Muscle of leg (tissue), 3 donors: ENCODE measurements at regions not wholly inside any gene's neighbourhood (a gene's known extent, or its start where the extent isn't known, plus 50 kb on each side); places are given as distances from the start of the nearest gene placed in this dataset.

Experiments
- DNase-seq: peaks from one replicate; pipeline ENCODE4 v3.0.0; 2013
- H3K27ac ChIP-seq: one replicate; pipeline ENCODE4 v1.5.1; 2013; ENCODE audit warnings: mild to moderate bottlenecking, low read length, control low read depth
- H3K27me3 ChIP-seq: one replicate; pipeline ENCODE4 v1.6.1; 2013; ENCODE audit warnings: low read length; ENCODE audit not compliant: control insufficient read depth, insufficient read depth
- H3K36me3 ChIP-seq: one replicate; pipeline ENCODE4 v1.6.1; 2013; ENCODE audit warnings: low read length; ENCODE audit not compliant: control insufficient read depth, insufficient read depth
- H3K4me1 ChIP-seq: one replicate; pipeline ENCODE4 v1.6.1; 2013; ENCODE audit warnings: low read length; ENCODE audit not compliant: control insufficient read depth, insufficient read depth
- H3K4me3 ChIP-seq: one replicate; pipeline ENCODE4 v1.5.1; 2013; ENCODE audit warnings: low read length, control low read depth
- H3K9me3 ChIP-seq: replicated peaks from 2 replicates; pipeline ENCODE4 v1.6.1; 2013; ENCODE audit warnings: low read depth, low read length; ENCODE audit not compliant: control insufficient read depth
- WGBS: methylation state at CpG from one replicate; pipeline ENCODE4 v1.1.5; 2013; ENCODE audit warnings: missing lambda C conversion rate; ENCODE audit not compliant: insufficient coverage; 5-methylcytosine and 5-hydroxymethylcytosine counted together

- DNase-seq: no peak
- H3K36me3 ChIP-seq: no peaks in the 10 kb centered on the region
- no peak overlapping the region for H3K4me3 ChIP-seq
- no peaks in the 10 kb centered on the region for H3K9me3 ChIP-seq
- H3K27ac ChIP-seq: no peak overlapping the region
- no peaks in the 10 kb centered on the region for H3K4me1 ChIP-seq
- no peaks in the 10 kb centered on the region for H3K27me3 ChIP-seq
These were observed 241.6 kb downstream of the ZPLD1 start for GRCh38 chr3:102676424-102676823.

- no peaks in the 10 kb centered on the region for H3K4me1 ChIP-seq
- no peaks in the 10 kb centered on the region for H3K9me3 ChIP-seq
- no peak for DNase-seq
- H3K27me3 ChIP-seq: no peaks in the 10 kb centered on the region
- H3K27ac ChIP-seq: no peak overlapping the region
- H3K36me3 ChIP-seq: no peaks in the 10 kb centered on the region
- H3K4me3 ChIP-seq: no peak overlapping the region
These were observed 247.9 kb downstream of the ZPLD1 start for GRCh38 chr3:102682741-102683140.

GRCh38 chr3:102686792-102687191 lies 252.0 kb downstream of the ZPLD1 start:
- no peak for DNase-seq
- no CpG with 5 or more reads among the region's 2 CpGs for WGBS
- Histone ChIP-seq H3K36me3 (no peaks in the 10 kb centered on the region), H3K9me3 (no peaks in the 10 kb centered on the region), H3K27me3 (no peaks in the 10 kb centered on the region), H3K27ac (no peak overlapping the region), H3K4me1 (no peaks in the 10 kb centered on the region), H3K4me3 (no peak overlapping the region)

GRCh38 chr3:102687851-102688555 lies 253.2 kb downstream of the ZPLD1 start:
- no peak for DNase-seq
- no peaks in the 10 kb centered on the region for H3K9me3 ChIP-seq
- H3K4me1 ChIP-seq: no peaks in the 10 kb centered on the region
- H3K36me3 ChIP-seq: no peaks in the 10 kb centered on the region
- no peaks in the 10 kb centered on the region for H3K27me3 ChIP-seq
- H3K4me3 ChIP-seq: no peak overlapping the region
- 60% methylated on average over 1 of the region's 4 CpGs for WGBS
- no peak overlapping the region for H3K27ac ChIP-seq

- Histone ChIP-seq H3K36me3 (no peaks in the 10 kb centered on the region), H3K27ac (no peak overlapping the region), H3K4me1 (no peaks in the 10 kb centered on the region), H3K9me3 (no peaks in the 10 kb centered on the region), H3K27me3 (no peaks in the 10 kb centered on the region), H3K4me3 (no peak overlapping the region)
- WGBS: no CpG with 5 or more reads among the region's 1 CpG
- DNase-seq: no peak
These were observed 253.7 kb downstream of the ZPLD1 start for GRCh38 chr3:102688556-102688930.

GRCh38 chr3:102691507-102691906 lies 256.7 kb downstream of the ZPLD1 start:
- H3K4me3 ChIP-seq: no peak overlapping the region
- no CpG with 5 or more reads among the region's 2 CpGs for WGBS
- H3K9me3 ChIP-seq: no peaks in the 10 kb centered on the region
- DNase-seq: no peak
- no peaks in the 10 kb centered on the region for H3K36me3 ChIP-seq
- no peaks in the 10 kb centered on the region for H3K27me3 ChIP-seq
- no peaks in the 10 kb centered on the region for H3K4me1 ChIP-seq
- H3K27ac ChIP-seq: no peak overlapping the region

- DNase-seq: no peak
- Histone ChIP-seq H3K4me1 (no peaks in the 10 kb centered on the region), H3K4me3 (no peak overlapping the region), H3K27me3 (no peaks in the 10 kb centered on the region), H3K36me3 (no peaks in the 10 kb centered on the region), H3K9me3 (no peaks in the 10 kb centered on the region), H3K27ac (no peak overlapping the region)
- WGBS: 44% methylated on average over 2 of the region's 5 CpGs
These were observed 264.4 kb downstream of the ZPLD1 start for GRCh38 chr3:102699104-102699818.

GRCh38 chr3:102699819-102700140 lies 265.0 kb downstream of the ZPLD1 start:
- DNase-seq: no peak

GRCh38 chr3:102712896-102713295 lies 278.1 kb downstream of the ZPLD1 start:
- no peaks in the 10 kb centered on the region for H3K36me3 ChIP-seq
- H3K27ac ChIP-seq: no peak overlapping the region
- H3K27me3 ChIP-seq: no peaks in the 10 kb centered on the region
- 85% methylated on average over 5 of the region's 5 CpGs for WGBS
- no peaks in the 10 kb centered on the region for H3K4me1 ChIP-seq
- H3K9me3 ChIP-seq: no peaks in the 10 kb centered on the region
- DNase-seq: no peak
- no peak overlapping the region for H3K4me3 ChIP-seq

More at GRCh38 chr3:102699819-102700140, 265.0 kb downstream of the ZPLD1 start:
- H3K36me3 ChIP-seq: no peaks in the 10 kb centered on the region
- H3K4me3 ChIP-seq: no peak overlapping the region
- WGBS: no CpG with 5 or more reads among the region's 1 CpG
- H3K9me3 ChIP-seq: no peaks in the 10 kb centered on the region
- no peak overlapping the region for H3K27ac ChIP-seq
- no peaks in the 10 kb centered on the region for H3K27me3 ChIP-seq
- no peaks in the 10 kb centered on the region for H3K4me1 ChIP-seq

- DNase-seq: peak; percentile 80
- H3K4me3 ChIP-seq: no peak overlapping the region
- no CpG with 5 or more reads among the region's 3 CpGs for WGBS
These were observed 279.8 kb downstream of the ZPLD1 start for GRCh38 chr3:102714567-102714966.

More at GRCh38 chr3:102714567-102714966, 279.8 kb downstream of the ZPLD1 start:
- H3K27me3 ChIP-seq: no peaks in the 10 kb centered on the region
- H3K9me3 ChIP-seq: no peaks in the 10 kb centered on the region
- no peaks in the 10 kb centered on the region for H3K4me1 ChIP-seq
- H3K27ac ChIP-seq: no peak overlapping the region
- no peaks in the 10 kb centered on the region for H3K36me3 ChIP-seq
